Left renal pelvis (tissue), 4 donors: ENCODE measurements at regions not wholly inside any gene's neighbourhood (a gene's known extent, or its start where the extent isn't known, plus 50 kb on each side); places are given as distances from the start of the nearest gene placed in this dataset.

Experiments
- DNase-seq, 4 donors: peaks; one replicate each; pipeline ENCODE4 v3.0.0-alpha.2; 2013; ENCODE audit warnings: low read depth in 4 of 4, low spot score in 3 of 4

- no peak for DNase-seq
Measured at GRCh38 chr20:50369225-50370035, 140.8 kb upstream of the PTPN1 start.

- no peak for DNase-seq
Measured at GRCh38 chr20:50370036-50370566, 140.1 kb upstream of the PTPN1 start.

- no peak for DNase-seq
Measured at GRCh38 chr20:50371878-50372769, 138.1 kb upstream of the PTPN1 start.

GRCh38 chr20:50372770-50373088 lies 137.5 kb upstream of the PTPN1 start:
- no peak for DNase-seq

GRCh38 chr20:50373674-50374286 lies 136.4 kb upstream of the PTPN1 start:
- no peak for DNase-seq

GRCh38 chr20:50374541-50375078 lies 135.6 kb upstream of the PTPN1 start:
- DNase-seq, result no peak

GRCh38 chr20:50376179-50376887 lies 133.8 kb upstream of the PTPN1 start:
- no peak for DNase-seq

- DNase-seq, result no peak
Measured at GRCh38 chr20:50376888-50377459, 133.2 kb upstream of the PTPN1 start.

- DNase-seq, result no peak
Measured at GRCh38 chr20:50378170-50379000, 131.8 kb upstream of the PTPN1 start.

GRCh38 chr20:50379049-50379990 lies 130.9 kb upstream of the PTPN1 start:
- DNase-seq, result peak; percentile 44 to 53 (median 49)

GRCh38 chr20:50379991-50380696 lies 130.0 kb upstream of the PTPN1 start:
- DNase-seq, result no peak

- no peak for DNase-seq
Measured at GRCh38 chr20:50380697-50381040, 129.5 kb upstream of the PTPN1 start.

- DNase-seq, result no peak
Measured at GRCh38 chr20:50381075-50381732, 129.0 kb upstream of the PTPN1 start.

- DNase-seq, result no peak
Measured at GRCh38 chr20:50381771-50382593, 128.2 kb upstream of the PTPN1 start.

- DNase-seq, result no peak
Measured at GRCh38 chr20:50385733-50386640, 124.2 kb upstream of the PTPN1 start.
